Ishikawa (cell line): ENCODE measurements at regions not wholly inside any gene's neighbourhood (a gene's known extent, or its start where the extent isn't known, plus 50 kb on each side); places are given as distances from the start of the nearest gene placed in this dataset.

ENCODE experiments used
- CEBPB ChIP-seq: IDR thresholded peaks from 2 replicates; pipeline ENCODE4 v1.6.1; 2012
- EGR1 ChIP-seq: IDR thresholded peaks from 2 replicates; pipeline ENCODE4 v1.6.1; 2012
- EP300 ChIP-seq: IDR thresholded peaks from 2 replicates; pipeline ENCODE4 v1.6.1; 2012; ENCODE audit warnings: borderline replicate concordance
- FOXM1 ChIP-seq: IDR thresholded peaks from 2 replicates; pipeline ENCODE4 v1.6.1; 2012; ENCODE audit warnings: low read depth, borderline replicate concordance
- NFIC ChIP-seq: IDR thresholded peaks from 2 replicates; pipeline ENCODE4 v1.6.1; 2012
- RAD21 ChIP-seq: IDR thresholded peaks from 2 replicates; pipeline ENCODE4 v1.6.1; 2012; ENCODE audit warnings: low read depth
- REST ChIP-seq: IDR thresholded peaks from 2 replicates; pipeline ENCODE4 v1.6.1; 2012; ENCODE audit warnings: low read depth, mild to moderate bottlenecking
- TAF1 ChIP-seq: IDR thresholded peaks from 2 replicates; pipeline ENCODE4 v1.6.1; 2012; ENCODE audit warnings: low read depth, mild to moderate bottlenecking
- TCF12 ChIP-seq: IDR thresholded peaks from 2 replicates; pipeline ENCODE4 v1.6.1; 2012; ENCODE audit warnings: low read depth
- TEAD4 ChIP-seq: IDR thresholded peaks from 2 replicates; pipeline ENCODE4 v1.6.1; 2012
- YY1 ChIP-seq: IDR thresholded peaks from 2 replicates; pipeline ENCODE4 v1.6.1; 2012; ENCODE audit warnings: low read depth
- TF ChIP-seq, protein P1 (sequence below): IDR thresholded peaks from 2 replicates; pipeline ENCODE4 v1.6.1; 2012

- TF ChIP-seq YY1, result no peak
- TF ChIP-seq TAF1, result no peak
- no peak for TF ChIP-seq TEAD4
- no peak for TF ChIP-seq TCF12
- no peak for TF ChIP-seq EP300
- TF ChIP-seq, protein P1, sequence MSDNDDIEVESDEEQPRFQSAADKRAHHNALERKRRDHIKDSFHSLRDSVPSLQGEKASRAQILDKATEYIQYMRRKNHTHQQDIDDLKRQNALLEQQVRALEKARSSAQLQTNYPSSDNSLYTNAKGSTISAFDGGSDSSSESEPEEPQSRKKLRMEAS, result no peak
- TF ChIP-seq REST, result no peak
- TF ChIP-seq CEBPB, result no peak
- TF ChIP-seq NFIC, result no peak
- TF ChIP-seq EGR1, result no peak
- TF ChIP-seq RAD21, result no peak
- TF ChIP-seq FOXM1, result no peak
Observed at GRCh38 chr5:165882099-165882498, 2376.7 kb downstream of the MAT2B start.
